Activated CD4-positive, alpha-beta T cell treated with anti-CD3 and anti-CD28 coated beads, Interleukin-2, amount 10 ng/mL, durations not matched to agents 24 days and 14 days (primary cell): ENCODE measurements at regions not wholly inside any gene's neighbourhood (a gene's known extent, or its start where the extent isn't known, plus 50 kb on each side); places are given as distances from the start of the nearest gene placed in this dataset.

Experiments
- DNase-seq: peaks from one replicate; pipeline ENCODE4 v3.0.0; 2022
- H3K27ac Mint-ChIP-seq: one replicate; pipeline ENCODE4 v1.8.0; 2022; ENCODE audit warnings: mild to moderate bottlenecking, mixed read lengths
- H3K27me3 Mint-ChIP-seq: one replicate; pipeline ENCODE4 v1.8.0; 2022; ENCODE audit warnings: mixed read lengths
- H3K36me3 Mint-ChIP-seq: one replicate; pipeline ENCODE4 v1.8.0; 2022; ENCODE audit warnings: low read depth, mild to moderate bottlenecking, mixed read lengths
- H3K4me1 Mint-ChIP-seq: one replicate; pipeline ENCODE4 v1.8.0; 2021; ENCODE audit warnings: mixed read lengths
- H3K4me3 Mint-ChIP-seq: one replicate; pipeline ENCODE4 v1.8.0; 2022; ENCODE audit warnings: mild to moderate bottlenecking, moderate library complexity, mixed read lengths
- H3K9me3 Mint-ChIP-seq: one replicate; pipeline ENCODE4 v1.8.0; 2021; ENCODE audit warnings: mixed read lengths
- intact Hi-C: fragments of 100-400 bp; cut with micrococcal nuclease; formaldehyde crosslinking; loops from one replicate; pipeline ENCODE4 v1.15.1; 2023

- Mint-ChIP-seq H3K36me3 (no peaks in the 10 kb centered on the region), H3K4me1 (no peaks in the 10 kb centered on the region), H3K9me3 (no peaks in the 10 kb centered on the region), H3K27me3 (no peaks in the 10 kb centered on the region), H3K27ac (no peak overlapping the region), H3K4me3 (no peak overlapping the region)
- intact Hi-C loops, result no loop called here
- DNase-seq, result no peak
Observed at GRCh38 chr5:167624053-167624452, 667.4 kb upstream of the WWC1 start.

GRCh38 chr5:167626341-167627123, 664.9 kb upstream of the WWC1 start:
- Mint-ChIP-seq H3K36me3 (no peaks in the 10 kb centered on the region), H3K4me1 (no peaks in the 10 kb centered on the region), H3K27me3 (no peaks in the 10 kb centered on the region), H3K9me3 (no peaks in the 10 kb centered on the region), H3K4me3 (no peak overlapping the region), H3K27ac (no peak overlapping the region)
- DNase-seq, result no peak
- intact Hi-C loops, result no loop called here

GRCh38 chr5:167629634-167630033, 661.8 kb upstream of the WWC1 start:
- intact Hi-C loops, result no loop called here
- Mint-ChIP-seq H3K4me1 (no peaks in the 10 kb centered on the region), H3K36me3 (no peaks in the 10 kb centered on the region), H3K27ac (no peak overlapping the region), H3K27me3 (no peaks in the 10 kb centered on the region), H3K9me3 (no peaks in the 10 kb centered on the region), H3K4me3 (no peak overlapping the region)
- DNase-seq, result no peak

GRCh38 chr5:167631191-167631590, 660.3 kb upstream of the WWC1 start:
- no peak overlapping the region for H3K27ac Mint-ChIP-seq
- DNase-seq, result no peak
- H3K4me1 Mint-ChIP-seq, result no peaks in the 10 kb centered on the region
- no peaks in the 10 kb centered on the region for H3K27me3 Mint-ChIP-seq
- no peaks in the 10 kb centered on the region for H3K36me3 Mint-ChIP-seq
- H3K4me3 Mint-ChIP-seq, result no peak overlapping the region
- intact Hi-C loops, result no loop called here
- H3K9me3 Mint-ChIP-seq, result no peaks in the 10 kb centered on the region

- H3K27ac Mint-ChIP-seq, result no peak overlapping the region
- intact Hi-C loops, result no loop called here
- no peaks in the 10 kb centered on the region for H3K27me3 Mint-ChIP-seq
Observed at GRCh38 chr5:167633114-167633513, 658.3 kb upstream of the WWC1 start.

GRCh38 chr5:167633931-167634341, 657.5 kb upstream of the WWC1 start:
- H3K27ac Mint-ChIP-seq, result no peak overlapping the region
- no peaks in the 10 kb centered on the region for H3K4me1 Mint-ChIP-seq
- no peak overlapping the region for H3K4me3 Mint-ChIP-seq
- no peaks in the 10 kb centered on the region for H3K27me3 Mint-ChIP-seq
- no peak for DNase-seq
- H3K9me3 Mint-ChIP-seq, result no peaks in the 10 kb centered on the region
- no peaks in the 10 kb centered on the region for H3K36me3 Mint-ChIP-seq
- intact Hi-C loops, result no loop called here

More at GRCh38 chr5:167633114-167633513, 658.3 kb upstream of the WWC1 start:
- Mint-ChIP-seq H3K4me1 (no peaks in the 10 kb centered on the region), H3K36me3 (no peaks in the 10 kb centered on the region), H3K4me3 (no peak overlapping the region), H3K9me3 (no peaks in the 10 kb centered on the region)
- DNase-seq, result no peak

- Mint-ChIP-seq H3K9me3 (no peaks in the 10 kb centered on the region), H3K27me3 (no peaks in the 10 kb centered on the region), H3K4me3 (no peak overlapping the region), H3K36me3 (no peaks in the 10 kb centered on the region), H3K27ac (no peak overlapping the region), H3K4me1 (no peaks in the 10 kb centered on the region)
- intact Hi-C loops, result no loop called here
- no peak for DNase-seq
Observed at GRCh38 chr5:167634432-167634831, 657.0 kb upstream of the WWC1 start.

- H3K9me3 Mint-ChIP-seq, result no peaks in the 10 kb centered on the region
- H3K4me1 Mint-ChIP-seq, result no peaks in the 10 kb centered on the region
- intact Hi-C loops, result no loop called here
- DNase-seq, result no peak
- no peaks in the 10 kb centered on the region for H3K36me3 Mint-ChIP-seq
- no peak overlapping the region for H3K27ac Mint-ChIP-seq
- no peaks in the 10 kb centered on the region for H3K27me3 Mint-ChIP-seq
- no peak overlapping the region for H3K4me3 Mint-ChIP-seq
Observed at GRCh38 chr5:167638816-167639215, 652.6 kb upstream of the WWC1 start.

GRCh38 chr5:167639273-167639672, 652.2 kb upstream of the WWC1 start:
- intact Hi-C loops, result no loop called here
- Mint-ChIP-seq H3K27ac (no peak overlapping the region), H3K4me3 (no peak overlapping the region)

GRCh38 chr5:167639766-167640165, 651.7 kb upstream of the WWC1 start:
- intact Hi-C loops, result no loop called here
- Mint-ChIP-seq H3K27ac (no peak overlapping the region), H3K4me1 (no peaks in the 10 kb centered on the region), H3K27me3 (no peaks in the 10 kb centered on the region), H3K36me3 (no peaks in the 10 kb centered on the region), H3K4me3 (no peak overlapping the region), H3K9me3 (no peaks in the 10 kb centered on the region)
- no peak for DNase-seq

More at GRCh38 chr5:167639273-167639672, 652.2 kb upstream of the WWC1 start:
- H3K36me3 Mint-ChIP-seq, result no peaks in the 10 kb centered on the region
- no peak for DNase-seq
- H3K4me1 Mint-ChIP-seq, result no peaks in the 10 kb centered on the region
- no peaks in the 10 kb centered on the region for H3K27me3 Mint-ChIP-seq
- no peaks in the 10 kb centered on the region for H3K9me3 Mint-ChIP-seq

GRCh38 chr5:167642181-167642580, 649.3 kb upstream of the WWC1 start:
- H3K9me3 Mint-ChIP-seq, result no peaks in the 10 kb centered on the region
- H3K4me1 Mint-ChIP-seq, result no peaks in the 10 kb centered on the region
- H3K27ac Mint-ChIP-seq, result no peak overlapping the region

GRCh38 chr5:167642779-167643517, 648.5 kb upstream of the WWC1 start:
- Mint-ChIP-seq H3K36me3 (no peaks in the 10 kb centered on the region), H3K4me1 (no peaks in the 10 kb centered on the region), H3K27me3 (no peaks in the 10 kb centered on the region), H3K4me3 (no peak overlapping the region), H3K9me3 (no peaks in the 10 kb centered on the region), H3K27ac (no peak overlapping the region)
- intact Hi-C loops, result no loop called here
- no peak for DNase-seq

More at GRCh38 chr5:167642181-167642580, 649.3 kb upstream of the WWC1 start:
- H3K36me3 Mint-ChIP-seq, result no peaks in the 10 kb centered on the region
- no peak for DNase-seq
- no peaks in the 10 kb centered on the region for H3K27me3 Mint-ChIP-seq
- intact Hi-C loops, result no loop called here
- H3K4me3 Mint-ChIP-seq, result no peak overlapping the region

GRCh38 chr5:167643631-167644280, 647.7 kb upstream of the WWC1 start:
- H3K36me3 Mint-ChIP-seq, result no peaks in the 10 kb centered on the region
- no peaks in the 10 kb centered on the region for H3K27me3 Mint-ChIP-seq
- H3K27ac Mint-ChIP-seq, result no peak overlapping the region
- no peaks in the 10 kb centered on the region for H3K9me3 Mint-ChIP-seq
- intact Hi-C loops, result no loop called here
- DNase-seq, result no peak
- no peaks in the 10 kb centered on the region for H3K4me1 Mint-ChIP-seq
- no peak overlapping the region for H3K4me3 Mint-ChIP-seq

GRCh38 chr5:167644619-167645018, 646.8 kb upstream of the WWC1 start:
- no peaks in the 10 kb centered on the region for H3K36me3 Mint-ChIP-seq
- H3K9me3 Mint-ChIP-seq, result no peaks in the 10 kb centered on the region
- no peak for DNase-seq
- no peak overlapping the region for H3K4me3 Mint-ChIP-seq
- intact Hi-C loops, result no loop called here
- no peaks in the 10 kb centered on the region for H3K27me3 Mint-ChIP-seq
- H3K27ac Mint-ChIP-seq, result no peak overlapping the region
- H3K4me1 Mint-ChIP-seq, result no peaks in the 10 kb centered on the region
